ENCODE measurements at regions not wholly inside any gene's neighbourhood (a gene's known extent, or its start where the extent isn't known, plus 50 kb on each side); places are given as distances from the start of the nearest gene placed in this dataset.

DNA sequence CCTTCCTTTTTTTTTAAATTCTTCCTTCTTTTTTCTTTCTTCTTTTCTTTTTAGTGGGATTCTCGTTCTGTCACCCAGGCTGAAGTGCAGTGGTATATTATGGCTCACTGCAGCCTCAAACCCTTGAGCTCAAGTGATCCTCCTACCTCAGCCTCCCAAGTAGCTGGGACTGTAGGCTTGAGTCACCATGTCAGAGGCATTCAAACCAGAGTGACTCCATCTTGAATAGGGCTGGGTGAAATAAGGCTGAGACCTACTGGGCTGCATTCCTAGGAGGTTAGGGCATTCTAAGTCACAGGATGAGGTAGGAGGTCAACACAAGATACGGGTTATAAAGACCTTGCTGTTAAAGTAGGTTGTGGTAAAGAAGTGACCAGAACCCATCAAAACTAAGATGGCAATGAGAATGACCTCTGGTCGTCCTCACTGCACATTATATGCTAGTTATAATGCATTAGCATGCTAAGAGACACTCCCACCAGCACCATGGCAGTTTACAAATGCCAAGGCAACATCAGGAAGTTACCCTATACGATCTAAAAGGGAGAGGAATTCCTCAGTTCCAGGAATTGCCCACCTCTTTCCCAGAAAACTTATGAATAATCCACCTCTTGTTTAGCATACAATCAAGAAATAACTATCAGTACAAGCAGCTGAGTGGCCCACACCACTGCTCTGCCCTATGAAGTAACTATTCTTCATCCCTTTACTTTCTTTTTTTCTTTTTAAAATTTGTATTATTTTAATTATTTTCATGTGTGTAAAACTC, 99.0 kb upstream of the ITGB1 start:
- POLR2A ChIA-PET, result no interaction called here
- TF ChIP-seq, protein P1, sequence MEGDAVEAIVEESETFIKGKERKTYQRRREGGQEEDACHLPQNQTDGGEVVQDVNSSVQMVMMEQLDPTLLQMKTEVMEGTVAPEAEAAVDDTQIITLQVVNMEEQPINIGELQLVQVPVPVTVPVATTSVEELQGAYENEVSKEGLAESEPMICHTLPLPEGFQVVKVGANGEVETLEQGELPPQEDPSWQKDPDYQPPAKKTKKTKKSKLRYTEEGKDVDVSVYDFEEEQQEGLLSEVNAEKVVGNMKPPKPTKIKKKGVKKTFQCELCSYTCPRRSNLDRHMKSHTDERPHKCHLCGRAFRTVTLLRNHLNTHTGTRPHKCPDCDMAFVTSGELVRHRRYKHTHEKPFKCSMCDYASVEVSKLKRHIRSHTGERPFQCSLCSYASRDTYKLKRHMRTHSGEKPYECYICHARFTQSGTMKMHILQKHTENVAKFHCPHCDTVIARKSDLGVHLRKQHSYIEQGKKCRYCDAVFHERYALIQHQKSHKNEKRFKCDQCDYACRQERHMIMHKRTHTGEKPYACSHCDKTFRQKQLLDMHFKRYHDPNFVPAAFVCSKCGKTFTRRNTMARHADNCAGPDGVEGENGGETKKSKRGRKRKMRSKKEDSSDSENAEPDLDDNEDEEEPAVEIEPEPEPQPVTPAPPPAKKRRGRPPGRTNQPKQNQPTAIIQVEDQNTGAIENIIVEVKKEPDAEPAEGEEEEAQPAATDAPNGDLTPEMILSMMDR (IDR thresholded peaks at IDR 0.05), result no peak
- no peak for TF ChIP-seq EZH2 (IDR thresholded peaks at IDR 0.05; ENCODE audit: borderline replicate concordance, insufficient read depth, low read depth, low read length, poor library complexity, severe bottlenecking)

DNA sequence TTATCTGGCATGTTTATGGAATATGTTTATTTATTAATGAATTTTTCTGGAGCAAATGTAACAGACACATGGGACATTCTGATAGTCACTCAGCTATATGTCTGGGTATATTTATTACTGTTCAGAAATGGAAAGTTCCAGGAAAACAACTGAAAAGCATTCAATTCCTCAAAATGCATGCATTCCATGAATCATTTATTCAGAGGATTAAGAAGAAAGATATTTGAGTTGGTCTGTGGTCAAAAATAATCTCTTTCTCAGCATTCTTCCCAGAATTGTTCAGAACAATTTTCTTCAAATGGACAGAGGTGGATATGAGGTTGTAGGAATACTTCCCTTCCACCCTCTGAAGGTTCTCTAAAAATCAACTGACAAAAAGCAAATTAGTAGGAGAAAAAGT, 97.6 kb upstream of the ITGB1 start:
- ChIA-PET POLR2A (no interaction called here), CTCF (no interaction called here)
- TF ChIP-seq, protein P1 (IDR thresholded peaks at IDR 0.05), result no peak
- no peak for TF ChIP-seq EZH2 (IDR thresholded peaks at IDR 0.05; ENCODE audit: borderline replicate concordance, insufficient read depth, low read depth, low read length, poor library complexity, severe bottlenecking)
- Histone ChIP-seq H3K4me3 (ENCODE audit: control extremely low read depth in 1 of 5, extremely low read depth in 1 of 5, insufficient read depth in 1 of 5, low read depth in 2 of 5, low read length in 4 of 5) (no peak overlapping the region), H2AFZ (ENCODE audit: insufficient read depth, low read depth, low read length, poor library complexity, severe bottlenecking) (no peak overlapping the region), H3K4me2 (replicated peaks; ENCODE audit: low read depth, low read length, poor library complexity, severe bottlenecking) (no peak overlapping the region), H3K79me2 (ENCODE audit: control insufficient read depth, insufficient read depth, low read length) (no peaks in the 10 kb centered on the region), H3K4me1 (ENCODE audit: control insufficient read depth in 2 of 2, insufficient read depth in 2 of 2, low read length in 2 of 2) (no peaks in the 10 kb centered on the region), H3K27ac (ENCODE audit: low read length in 2 of 2) (no peak overlapping the region), H3K27me3 (replicated peaks in 1 of 4; ENCODE audit: control extremely low read depth in 1 of 4, control insufficient read depth in 3 of 4, insufficient read depth in 4 of 4, low read length in 3 of 4) (no peaks in the 10 kb centered on the region), H3K36me3 (replicated peaks in 1 of 2; ENCODE audit: control extremely low read depth in 1 of 2, control insufficient read depth in 1 of 2, extremely low read depth in 1 of 2, insufficient read depth in 2 of 2, low read length in 1 of 2) (no peaks in the 10 kb centered on the region), H3K9me3 (ENCODE audit: control extremely low read depth in 1 of 3, control insufficient read depth in 2 of 3, insufficient read depth in 1 of 3, low read length in 2 of 3) (no peaks in the 10 kb centered on the region), H3K9ac (ENCODE audit: low read length) (no peak overlapping the region), H4K20me1 (ENCODE audit: control insufficient read depth, insufficient read depth, low read length, poor library complexity, severe bottlenecking) (no peaks in the 10 kb centered on the region)
- Mint-ChIP-seq H3K27ac (no peak overlapping the region), H3K4me3 (no peak overlapping the region), H3K27me3 (peaks cover 9% of the 10 kb centered on the region), H3K4me1 (no peaks in the 10 kb centered on the region), H3K9me3 (ENCODE audit: insufficient read depth) (no peaks in the 10 kb centered on the region)
- DNase-seq, result no peak
- no peak for ATAC-seq (ENCODE audit: low read depth)
- intact Hi-C loops (cut with micrococcal nuclease), result no loop called here

More for the DNA sequence above, 99.0 kb upstream of the ITGB1 start:
- Histone ChIP-seq H3K27ac (ENCODE audit: low read length in 2 of 2) (no peak overlapping the region), H3K79me2 (ENCODE audit: control insufficient read depth, insufficient read depth, low read length) (no peaks in the 10 kb centered on the region), H3K9ac (ENCODE audit: low read length) (no peak overlapping the region), H3K9me3 (ENCODE audit: control extremely low read depth in 1 of 3, control insufficient read depth in 2 of 3, insufficient read depth in 1 of 3, low read length in 2 of 3) (no peaks in the 10 kb centered on the region), H4K20me1 (ENCODE audit: control insufficient read depth, insufficient read depth, low read length, poor library complexity, severe bottlenecking) (no peaks in the 10 kb centered on the region), H3K36me3 (replicated peaks in 1 of 2; ENCODE audit: control extremely low read depth in 1 of 2, control insufficient read depth in 1 of 2, extremely low read depth in 1 of 2, insufficient read depth in 2 of 2, low read length in 1 of 2) (no peaks in the 10 kb centered on the region), H3K4me2 (replicated peaks; ENCODE audit: low read depth, low read length, poor library complexity, severe bottlenecking) (no peak overlapping the region), H3K4me3 (ENCODE audit: control extremely low read depth in 1 of 5, extremely low read depth in 1 of 5, insufficient read depth in 1 of 5, low read depth in 2 of 5, low read length in 4 of 5) (no peak overlapping the region), H2AFZ (ENCODE audit: insufficient read depth, low read depth, low read length, poor library complexity, severe bottlenecking) (no peak overlapping the region), H3K27me3 (replicated peaks in 1 of 4; ENCODE audit: control extremely low read depth in 1 of 4, control insufficient read depth in 3 of 4, insufficient read depth in 4 of 4, low read length in 3 of 4) (no peaks in the 10 kb centered on the region), H3K4me1 (ENCODE audit: control insufficient read depth in 2 of 2, insufficient read depth in 2 of 2, low read length in 2 of 2) (no peaks in the 10 kb centered on the region)
- WGBS (ENCODE audit: insufficient coverage), result 100% methylated on average over 1 of the region's 4 CpGs
- intact Hi-C loops (cut with micrococcal nuclease), result no loop called here
- Mint-ChIP-seq H3K27me3 (peaks cover 9% of the 10 kb centered on the region), H3K27ac (no peak overlapping the region), H3K4me1 (no peaks in the 10 kb centered on the region), H3K4me3 (no peak overlapping the region), H3K9me3 (ENCODE audit: insufficient read depth) (no peaks in the 10 kb centered on the region)
- no peak for DNase-seq
- CTCF ChIA-PET, result no interaction called here
- no peak for ATAC-seq (ENCODE audit: low read depth)

Data from B cell (primary cell).